ENCODE measurements at regions not wholly inside any gene's neighbourhood (a gene's known extent, or its start where the extent isn't known, plus 50 kb on each side); places are given as distances from the start of the nearest gene placed in this dataset.

DNA sequence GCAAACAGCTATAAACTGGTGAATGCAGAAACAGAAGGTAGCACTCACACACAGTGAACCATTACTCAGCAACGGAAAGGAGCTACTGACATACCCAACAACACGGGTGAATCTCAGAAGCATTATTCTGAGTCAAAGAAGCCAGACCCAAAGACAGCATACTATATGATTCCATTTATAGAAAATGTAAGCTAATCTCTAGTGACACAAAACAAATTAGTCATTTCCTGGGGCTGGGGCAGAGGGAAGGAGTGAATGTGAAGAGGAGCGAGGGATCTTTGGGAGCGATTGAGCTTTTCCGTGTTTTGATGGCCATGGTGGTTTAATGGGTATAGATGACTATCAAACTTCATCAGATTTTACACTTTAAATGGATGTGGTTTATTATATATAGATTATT lies 614.6 kb downstream of the DHX35 start:
- H3K4me3 ChIP-seq: no peak overlapping the region
- TF ChIP-seq, protein P1, sequence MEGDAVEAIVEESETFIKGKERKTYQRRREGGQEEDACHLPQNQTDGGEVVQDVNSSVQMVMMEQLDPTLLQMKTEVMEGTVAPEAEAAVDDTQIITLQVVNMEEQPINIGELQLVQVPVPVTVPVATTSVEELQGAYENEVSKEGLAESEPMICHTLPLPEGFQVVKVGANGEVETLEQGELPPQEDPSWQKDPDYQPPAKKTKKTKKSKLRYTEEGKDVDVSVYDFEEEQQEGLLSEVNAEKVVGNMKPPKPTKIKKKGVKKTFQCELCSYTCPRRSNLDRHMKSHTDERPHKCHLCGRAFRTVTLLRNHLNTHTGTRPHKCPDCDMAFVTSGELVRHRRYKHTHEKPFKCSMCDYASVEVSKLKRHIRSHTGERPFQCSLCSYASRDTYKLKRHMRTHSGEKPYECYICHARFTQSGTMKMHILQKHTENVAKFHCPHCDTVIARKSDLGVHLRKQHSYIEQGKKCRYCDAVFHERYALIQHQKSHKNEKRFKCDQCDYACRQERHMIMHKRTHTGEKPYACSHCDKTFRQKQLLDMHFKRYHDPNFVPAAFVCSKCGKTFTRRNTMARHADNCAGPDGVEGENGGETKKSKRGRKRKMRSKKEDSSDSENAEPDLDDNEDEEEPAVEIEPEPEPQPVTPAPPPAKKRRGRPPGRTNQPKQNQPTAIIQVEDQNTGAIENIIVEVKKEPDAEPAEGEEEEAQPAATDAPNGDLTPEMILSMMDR (IDR thresholded peaks at IDR 0.05): no peak
- no peak overlapping the region for H3K27ac ChIP-seq
- DNase-seq (ENCODE audit: low spot score): no peak

DNA sequence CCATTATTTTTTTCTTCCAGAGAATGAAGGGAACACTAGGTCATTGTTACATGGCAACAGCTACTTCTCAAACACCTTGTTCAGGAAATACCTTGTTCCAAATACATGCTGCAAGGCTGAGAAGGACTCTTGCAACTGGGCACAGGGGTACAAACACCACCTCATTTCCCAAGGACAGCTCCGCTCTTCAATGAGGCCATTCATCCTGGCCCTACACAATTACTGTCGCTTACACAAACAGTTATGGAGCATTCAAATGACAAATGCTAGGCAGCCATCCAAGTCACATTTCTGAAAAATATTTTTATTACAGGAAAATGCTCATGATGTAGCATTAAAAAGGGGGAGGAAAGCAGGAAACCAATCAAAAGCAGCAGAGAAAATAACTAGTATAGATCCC lies 611.9 kb downstream of the DHX35 start:
- no peak for DNase-seq (ENCODE audit: low spot score)
- TF ChIP-seq, protein P1 (IDR thresholded peaks at IDR 0.05): no peak
- Histone ChIP-seq H3K27ac (no peak overlapping the region), H3K4me3 (no peak overlapping the region)

DNA sequence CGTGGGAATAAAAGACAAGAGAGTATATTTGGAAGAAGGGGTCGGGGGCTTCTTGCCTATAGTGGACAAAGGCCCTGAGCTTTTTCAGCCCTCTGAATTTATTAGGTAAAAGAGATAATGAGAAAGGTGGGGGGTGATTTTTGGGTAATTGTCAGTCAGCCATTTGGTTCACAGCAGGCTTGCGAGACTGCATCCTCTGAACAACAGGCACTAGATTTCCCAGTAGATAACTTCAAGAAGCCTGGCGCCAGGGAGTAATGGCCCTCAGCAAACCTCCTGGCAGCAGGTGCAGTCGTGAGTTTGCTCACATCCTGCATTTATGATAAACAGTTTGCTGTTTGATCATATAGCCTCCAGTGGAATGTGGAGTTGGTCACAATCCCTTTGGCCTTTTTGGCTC lies 609.0 kb downstream of the DHX35 start:
- no peak overlapping the region for H3K4me3 ChIP-seq
- no peak for DNase-seq (ENCODE audit: low spot score)
- no peak overlapping the region for H3K27ac ChIP-seq
- TF ChIP-seq, protein P1 (IDR thresholded peaks at IDR 0.05): no peak

DNA sequence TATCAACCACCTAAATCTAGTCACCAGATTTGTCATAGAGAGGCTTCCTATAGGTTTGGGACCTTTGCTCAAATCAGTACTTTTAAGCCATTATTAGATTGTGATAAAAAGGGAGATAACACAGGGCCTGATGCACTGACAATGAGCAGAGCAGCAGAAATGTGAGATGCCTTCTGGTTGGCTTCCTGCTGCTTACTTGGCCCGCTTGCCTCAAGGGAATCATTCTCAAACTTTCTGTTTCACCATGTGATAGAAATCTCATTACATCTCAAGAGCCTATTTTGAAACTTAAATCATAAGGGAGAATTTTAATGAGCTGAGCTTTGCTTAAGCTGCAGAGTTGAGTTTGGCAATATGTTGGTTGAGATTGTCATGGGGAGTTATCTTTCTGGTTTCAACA lies 606.0 kb downstream of the DHX35 start:
- Histone ChIP-seq H3K27ac (no peak overlapping the region), H3K4me3 (no peak overlapping the region)
- DNase-seq (ENCODE audit: low spot score): no peak
- TF ChIP-seq, protein P1 (IDR thresholded peaks at IDR 0.05): no peak

DNA sequence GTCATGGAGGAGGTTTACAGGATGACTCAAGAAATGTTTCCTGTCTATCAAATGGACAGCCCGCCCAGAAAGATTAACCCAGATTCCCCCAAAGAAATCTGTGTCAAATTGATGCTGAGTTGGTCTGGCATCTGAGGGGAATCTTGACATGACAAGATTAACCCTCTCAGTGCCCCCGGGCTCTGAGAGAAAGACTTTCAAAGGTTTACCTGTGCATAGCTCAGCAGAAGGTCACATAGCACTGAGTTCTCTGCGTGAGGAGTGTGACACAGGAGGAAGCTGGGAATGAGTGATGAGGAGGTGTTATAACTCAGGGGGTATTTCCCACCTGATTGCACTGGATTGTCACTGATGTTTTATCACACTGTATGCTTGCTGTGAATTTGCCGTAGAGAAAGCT lies 601.2 kb downstream of the DHX35 start:
- Histone ChIP-seq H3K4me3 (no peak overlapping the region), H3K27ac (no peak overlapping the region)
- TF ChIP-seq, protein P1 (IDR thresholded peaks at IDR 0.05): no peak
- no peak for DNase-seq (ENCODE audit: low spot score)

DNA sequence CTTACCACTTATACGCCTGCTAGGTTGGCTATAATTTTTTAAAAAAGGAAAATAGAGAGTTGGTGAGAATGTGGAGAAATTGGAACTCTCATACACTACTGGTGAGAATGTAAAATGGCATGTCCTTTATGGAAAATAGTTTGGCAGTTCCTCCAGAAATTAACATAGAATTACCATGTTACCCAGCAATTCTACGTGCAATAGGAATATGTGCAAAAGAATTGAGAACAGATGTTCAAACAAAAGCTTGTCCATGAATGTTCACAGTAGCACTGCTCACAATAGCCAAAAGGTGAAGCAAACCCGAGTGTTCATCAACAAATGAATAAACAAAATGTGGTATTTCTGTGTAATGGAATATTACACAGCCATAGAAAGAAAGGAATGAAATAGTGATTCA lies 592.2 kb downstream of the DHX35 start:
- TF ChIP-seq, protein P1 (IDR thresholded peaks at IDR 0.05): no peak
- no peak for DNase-seq (ENCODE audit: low spot score)
- H3K4me3 ChIP-seq: no peak overlapping the region

DNA sequence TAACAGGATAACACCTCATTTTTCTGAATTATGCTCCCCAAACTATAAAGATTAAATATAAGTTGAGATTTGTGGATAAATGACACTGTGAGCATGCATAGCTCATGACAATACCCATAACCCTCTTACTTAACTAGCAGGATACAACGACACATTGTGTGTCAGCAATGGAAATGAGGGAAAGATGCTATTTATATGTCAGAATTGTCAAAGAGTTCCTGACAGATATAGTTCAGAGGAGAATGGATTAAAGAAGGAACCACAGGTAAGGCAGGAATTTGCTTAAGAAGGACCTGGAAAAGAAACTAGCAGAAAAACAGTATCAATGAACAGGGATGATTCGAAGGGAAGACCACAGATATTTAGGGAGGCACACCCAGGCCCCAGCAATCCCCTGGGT lies 591.0 kb downstream of the DHX35 start:
- Histone ChIP-seq H3K4me3 (no peak overlapping the region), H3K27ac (no peak overlapping the region)
- TF ChIP-seq, protein P1 (IDR thresholded peaks at IDR 0.05): no peak
- DNase-seq (ENCODE audit: low spot score): no peak

More for the DNA sequence above, 592.2 kb downstream of the DHX35 start:
- no peak overlapping the region for H3K27ac ChIP-seq

Measured in coronary artery (tissue), 2 donors.